ENCODE measurements at regions not wholly inside any gene's neighbourhood (a gene's known extent, or its start where the extent isn't known, plus 50 kb on each side); places are given as distances from the start of the nearest gene placed in this dataset.

DNA sequence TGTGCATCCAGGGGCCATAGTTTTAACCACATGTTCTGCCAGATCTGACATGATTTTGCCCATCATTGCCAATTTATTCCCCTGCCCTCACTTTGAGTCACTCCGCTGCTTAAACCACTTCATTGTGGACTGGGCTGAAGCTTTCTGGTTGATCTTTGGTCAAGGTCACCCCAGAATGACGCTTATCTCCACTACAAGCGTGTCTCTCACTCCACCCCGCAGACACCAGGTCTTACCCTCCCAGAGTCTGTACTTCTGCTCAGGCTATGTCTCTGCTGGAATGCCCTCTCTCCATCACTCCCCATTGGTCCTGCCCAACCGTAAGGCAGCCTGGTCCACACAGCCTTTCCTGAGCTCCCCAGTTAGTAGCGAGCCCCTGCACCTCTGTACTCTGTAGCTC, 170.5 kb upstream of the SYT13 start:
- TF ChIP-seq SIN3A (IDR thresholded peaks at IDR 0.05; ENCODE audit: borderline replicate concordance, insufficient read depth, low read length): no peak
- no peak for TF ChIP-seq TAF1 (IDR thresholded peaks at IDR 0.05; ENCODE audit: borderline replicate concordance, insufficient read depth, low read length)
- no peak for TF ChIP-seq REST (IDR thresholded peaks at IDR 0.05; ENCODE audit: insufficient read depth in 1 of 2, low read depth in 2 of 2, low read length in 2 of 2)
- no peak for TF ChIP-seq POLR2AphosphoS5 (IDR thresholded peaks at IDR 0.05; ENCODE audit: low read depth, low read length)
- no peak for TF ChIP-seq FOXP2 (optimal IDR thresholded peaks at IDR 0.05; ENCODE audit: borderline replicate concordance, extremely low read depth, extremely low read length, insufficient read depth)

- TF ChIP-seq REST (IDR thresholded peaks at IDR 0.05; ENCODE audit: insufficient read depth in 1 of 2, low read depth in 2 of 2, low read length in 2 of 2) (no peak), SIN3A (IDR thresholded peaks at IDR 0.05; ENCODE audit: borderline replicate concordance, insufficient read depth, low read length) (no peak), POLR2AphosphoS5 (IDR thresholded peaks at IDR 0.05; ENCODE audit: low read depth, low read length) (no peak), TAF1 (IDR thresholded peaks at IDR 0.05; ENCODE audit: borderline replicate concordance, insufficient read depth, low read length) (no peak), FOXP2 (optimal IDR thresholded peaks at IDR 0.05; ENCODE audit: borderline replicate concordance, extremely low read depth, extremely low read length, insufficient read depth) (no peak)
These were observed 169.4 kb upstream of the SYT13 start for GRCh38 chr11:45455536-45455935.

GRCh38 chr11:45454917-45455401, 168.8 kb upstream of the SYT13 start:
- TF ChIP-seq TAF1 (IDR thresholded peaks at IDR 0.05; ENCODE audit: borderline replicate concordance, insufficient read depth, low read length) (no peak), FOXP2 (optimal IDR thresholded peaks at IDR 0.05; ENCODE audit: borderline replicate concordance, extremely low read depth, extremely low read length, insufficient read depth) (no peak), POLR2AphosphoS5 (IDR thresholded peaks at IDR 0.05; ENCODE audit: low read depth, low read length) (no peak), SIN3A (IDR thresholded peaks at IDR 0.05; ENCODE audit: borderline replicate concordance, insufficient read depth, low read length) (no peak), REST (IDR thresholded peaks at IDR 0.05; ENCODE audit: insufficient read depth in 1 of 2, low read depth in 2 of 2, low read length in 2 of 2) (no peak)

DNA sequence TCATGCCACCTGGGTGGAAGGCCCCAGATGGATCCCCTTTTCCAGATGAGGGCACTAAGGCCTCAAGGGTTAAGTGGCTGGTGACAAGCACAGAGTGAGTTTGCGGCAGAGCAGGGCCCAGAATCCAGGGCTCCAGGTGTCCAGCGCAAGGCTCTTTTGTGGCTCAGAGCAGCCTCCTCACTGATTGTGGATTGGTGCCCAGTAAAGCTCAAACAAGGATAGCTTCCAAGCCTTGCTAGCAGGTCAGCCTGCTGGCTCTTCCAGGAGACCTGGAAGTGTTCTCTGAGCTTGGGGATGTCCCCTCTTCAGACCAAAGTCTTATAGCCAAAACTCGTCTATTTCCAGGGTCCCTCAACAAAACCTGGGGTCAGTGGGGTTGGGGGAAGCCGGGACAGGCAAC, 167.6 kb upstream of the SYT13 start:
- no peak for TF ChIP-seq POLR2AphosphoS5 (IDR thresholded peaks at IDR 0.05; ENCODE audit: low read depth, low read length)
- no peak for TF ChIP-seq TAF1 (IDR thresholded peaks at IDR 0.05; ENCODE audit: borderline replicate concordance, insufficient read depth, low read length)
- no peak for TF ChIP-seq REST (IDR thresholded peaks at IDR 0.05; ENCODE audit: insufficient read depth in 1 of 2, low read depth in 2 of 2, low read length in 2 of 2)
- no peak for TF ChIP-seq FOXP2 (optimal IDR thresholded peaks at IDR 0.05; ENCODE audit: borderline replicate concordance, extremely low read depth, extremely low read length, insufficient read depth)
- no peak for TF ChIP-seq SIN3A (IDR thresholded peaks at IDR 0.05; ENCODE audit: borderline replicate concordance, insufficient read depth, low read length)
